ENCODE measurements at regions not wholly inside any gene's neighbourhood (a gene's known extent, or its start where the extent isn't known, plus 50 kb on each side); places are given as distances from the start of the nearest gene placed in this dataset.
"Not testable (repeated sequence)": the region's sequence is repeated elsewhere in the genome, so short reads cannot be mapped to it uniquely, and the experiment has no call there.

DNA sequence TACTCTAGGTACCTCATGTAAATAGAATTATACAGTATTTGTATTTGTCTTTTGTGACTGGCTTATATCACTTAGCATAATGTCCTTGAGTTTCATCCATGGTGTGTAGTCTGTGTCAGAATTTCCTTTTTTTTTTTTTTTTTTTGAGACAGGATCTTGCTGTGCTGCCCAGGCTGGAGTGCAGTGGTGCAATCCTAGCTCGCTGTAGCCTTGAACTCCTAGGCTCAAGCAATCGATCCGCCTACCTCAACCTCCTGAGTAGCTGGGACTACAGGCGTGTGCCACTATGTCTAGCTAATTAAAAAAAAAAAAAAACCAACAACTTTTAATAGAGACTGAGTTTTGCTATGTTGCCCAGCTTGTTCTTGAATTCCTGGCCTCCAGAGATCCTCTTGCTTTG lies 89.8 kb upstream of the PODXL start:
- no peak for DNase-seq (ENCODE audit: low spot score)

DNA sequence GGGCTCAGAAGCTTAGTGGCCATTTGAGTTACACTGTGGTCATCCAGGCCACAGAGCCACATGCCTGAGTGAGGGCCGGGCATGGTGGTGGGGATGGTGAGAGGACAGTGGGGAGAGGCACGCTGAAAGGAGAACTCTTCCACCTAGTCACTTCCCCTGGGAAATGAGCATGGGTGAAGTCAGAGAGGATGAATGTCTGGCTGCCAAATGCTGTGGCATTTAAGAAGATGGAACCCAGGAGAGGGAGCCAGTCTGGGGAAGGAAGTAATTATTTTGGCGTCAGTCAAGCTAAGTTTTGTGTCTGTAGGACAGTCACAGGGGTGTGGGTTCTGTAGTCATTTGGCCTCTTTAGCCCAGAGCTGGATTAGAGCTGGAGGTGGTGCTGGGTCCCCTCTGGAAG lies 86.0 kb upstream of the PODXL start:
- peak; percentile 63 for DNase-seq (ENCODE audit: low spot score)

DNA sequence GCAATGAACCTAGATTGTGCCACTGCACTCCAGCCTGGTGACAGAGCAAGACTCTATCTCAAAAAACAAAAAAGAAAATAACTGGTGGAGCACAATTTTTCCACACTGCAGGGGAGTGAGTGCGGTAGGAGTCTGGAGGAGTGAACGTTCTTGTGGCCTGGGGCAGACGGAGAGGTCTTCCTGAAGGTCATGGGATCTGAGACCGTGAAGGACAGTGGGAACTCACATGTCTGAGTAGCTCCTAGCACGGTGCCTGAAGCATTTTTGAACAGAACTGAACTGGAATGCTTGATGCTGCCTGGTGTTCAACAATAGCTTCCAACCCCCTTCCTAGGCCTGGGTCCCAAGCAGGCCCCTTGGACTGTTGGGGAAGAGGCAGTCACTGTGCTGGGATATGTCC lies 84.3 kb upstream of the PODXL start:
- no peak for DNase-seq (ENCODE audit: low spot score)

DNA sequence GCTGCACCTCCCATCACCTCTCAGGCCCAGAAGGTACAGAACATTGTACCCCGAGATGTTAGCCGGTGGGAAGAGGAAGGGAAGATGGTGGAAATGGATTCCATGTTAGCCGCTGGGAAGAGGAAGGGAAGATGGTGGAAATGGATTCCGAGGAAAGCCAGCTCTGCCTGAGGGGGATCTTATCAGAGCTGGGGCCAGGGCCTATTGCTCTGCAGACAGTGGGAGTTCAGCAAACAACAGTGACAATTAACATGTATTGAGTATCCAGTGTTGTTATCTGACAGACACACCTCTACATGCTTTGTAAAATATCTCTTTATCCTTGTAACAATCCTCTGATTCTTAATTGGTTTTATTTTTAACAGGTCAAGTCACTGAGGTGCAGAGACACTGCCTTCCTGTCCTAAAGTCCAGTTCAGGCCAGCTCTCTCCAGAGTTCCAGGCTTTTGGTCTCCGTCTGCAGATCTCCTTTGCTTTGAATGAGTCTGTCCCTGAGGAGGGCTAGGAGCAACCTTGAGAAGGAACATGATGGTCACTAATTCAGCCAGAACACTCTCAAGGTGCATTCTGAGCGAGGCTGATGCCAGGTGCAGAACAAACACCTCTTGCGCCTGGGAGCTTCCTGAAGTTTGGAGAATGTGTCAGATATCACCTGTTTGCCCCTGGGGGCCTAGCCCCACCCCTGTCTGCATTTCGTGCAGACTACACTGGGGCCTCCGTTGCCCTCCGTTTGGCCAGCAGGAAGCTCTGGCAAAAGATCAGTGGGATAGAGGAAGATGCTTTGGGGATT lies 82.4 kb upstream of the PODXL start:
- no peak for DNase-seq (ENCODE audit: low spot score)

DNA sequence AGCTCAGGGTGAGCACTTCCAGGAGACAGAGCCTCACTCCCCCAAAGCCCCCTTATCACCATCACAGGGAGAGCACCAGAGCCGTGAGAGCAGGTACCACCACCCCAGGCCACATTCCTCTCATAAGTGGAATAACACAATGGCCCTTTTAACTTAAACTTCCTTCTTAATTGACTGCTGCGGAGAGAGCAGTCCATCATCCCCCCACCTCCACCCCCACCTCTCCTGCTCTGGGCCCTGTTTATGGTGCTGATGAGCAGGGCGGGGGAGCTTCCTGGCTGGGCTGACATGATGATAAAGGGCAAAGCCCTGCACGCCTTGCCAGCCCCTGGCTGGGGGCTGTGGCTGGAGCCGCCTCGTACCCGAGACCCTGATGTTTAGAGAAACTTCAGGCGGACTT lies 81.4 kb upstream of the PODXL start:
- DNase-seq (ENCODE audit: low spot score) = no peak

DNA sequence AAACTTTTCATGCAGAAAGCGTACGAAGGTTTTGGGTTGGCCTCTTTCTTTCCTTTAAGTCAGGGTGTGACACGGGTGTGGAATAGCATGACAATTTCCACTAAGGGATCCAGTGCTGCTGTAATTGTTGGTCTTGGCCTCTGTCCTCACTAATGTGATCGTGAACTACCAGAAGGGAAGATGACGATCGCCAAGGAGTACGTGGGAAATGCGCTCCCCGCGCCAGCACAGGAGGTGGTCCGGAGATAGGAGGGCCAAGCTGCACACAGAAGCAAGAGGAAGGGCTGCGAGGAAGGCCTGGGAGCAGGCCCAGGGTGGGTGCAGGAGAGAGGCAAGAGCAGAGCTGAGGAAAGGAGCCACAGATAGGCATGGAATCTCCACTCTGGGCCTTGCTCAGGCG lies 79.7 kb upstream of the PODXL start:
- DNase-seq (ENCODE audit: low spot score) = no peak

DNA sequence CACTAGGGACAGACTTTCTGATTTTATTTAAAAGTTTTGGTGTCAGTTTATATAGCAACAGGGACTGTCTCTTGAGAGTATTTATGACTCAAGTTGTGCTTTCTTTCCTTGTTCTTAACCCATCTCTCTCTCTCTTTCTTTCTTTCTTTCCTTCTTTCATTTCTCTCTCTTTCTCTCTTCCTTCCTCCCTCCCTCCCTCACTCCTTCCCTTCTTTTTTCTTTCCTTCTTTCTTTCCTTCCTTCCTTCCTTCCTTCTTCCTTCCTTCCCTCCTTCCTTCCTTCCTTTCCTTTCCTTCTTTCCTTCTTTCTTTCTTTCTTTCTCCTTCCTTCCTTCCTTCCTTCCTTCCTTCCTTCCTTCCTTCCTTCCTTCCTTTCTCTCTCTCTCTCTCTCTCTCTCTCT lies 77.8 kb upstream of the PODXL start:
- not testable (repeated sequence) for DNase-seq (ENCODE audit: low spot score)

DNA sequence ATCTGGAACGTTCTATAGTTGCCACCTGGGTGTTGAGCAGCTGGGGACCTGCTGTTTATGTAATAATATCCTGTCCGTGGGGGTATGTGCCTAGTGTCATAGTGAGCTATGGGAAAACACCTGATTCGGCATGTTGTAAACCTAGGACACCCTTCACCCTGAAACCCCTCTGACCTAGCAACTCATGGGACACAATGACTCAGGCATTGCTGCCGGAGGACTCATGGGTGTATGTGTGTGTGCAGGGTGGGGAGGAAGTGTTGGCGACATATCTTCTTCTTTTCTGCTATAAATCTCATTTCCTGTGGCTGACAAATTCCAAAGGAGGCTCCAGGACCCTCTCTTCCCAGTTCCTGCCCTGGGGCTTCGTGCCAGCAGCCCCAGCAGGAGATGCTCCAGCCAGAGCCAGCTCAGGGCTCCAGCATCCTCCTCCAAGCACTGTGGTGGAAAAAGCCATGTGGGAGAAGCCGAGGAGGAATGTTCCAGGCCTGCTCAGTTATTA lies 77.0 kb upstream of the PODXL start:
- peak; percentile 98 for DNase-seq (ENCODE audit: low spot score)

DNA sequence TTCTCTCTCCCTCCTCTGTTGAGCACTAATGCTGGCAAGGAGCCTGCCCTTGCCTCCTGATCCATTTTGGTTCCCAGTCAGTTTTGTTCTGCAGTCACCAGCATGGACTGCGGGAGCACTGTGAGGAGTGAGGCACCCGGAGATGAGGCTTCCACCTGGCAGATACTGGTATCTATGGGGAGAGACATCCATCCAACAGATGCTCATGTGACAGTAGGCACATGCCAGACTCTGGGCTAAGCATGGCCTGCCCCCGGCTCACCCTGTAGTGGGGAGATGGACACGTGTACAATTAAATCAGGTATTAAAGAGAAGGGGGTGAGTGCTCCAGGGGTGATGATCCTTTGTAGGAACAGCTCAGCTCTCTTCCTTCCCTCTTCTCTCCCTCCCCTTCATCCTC lies 74.0 kb upstream of the PODXL start:
- DNase-seq (ENCODE audit: low spot score) = peak; percentile 58

DNA sequence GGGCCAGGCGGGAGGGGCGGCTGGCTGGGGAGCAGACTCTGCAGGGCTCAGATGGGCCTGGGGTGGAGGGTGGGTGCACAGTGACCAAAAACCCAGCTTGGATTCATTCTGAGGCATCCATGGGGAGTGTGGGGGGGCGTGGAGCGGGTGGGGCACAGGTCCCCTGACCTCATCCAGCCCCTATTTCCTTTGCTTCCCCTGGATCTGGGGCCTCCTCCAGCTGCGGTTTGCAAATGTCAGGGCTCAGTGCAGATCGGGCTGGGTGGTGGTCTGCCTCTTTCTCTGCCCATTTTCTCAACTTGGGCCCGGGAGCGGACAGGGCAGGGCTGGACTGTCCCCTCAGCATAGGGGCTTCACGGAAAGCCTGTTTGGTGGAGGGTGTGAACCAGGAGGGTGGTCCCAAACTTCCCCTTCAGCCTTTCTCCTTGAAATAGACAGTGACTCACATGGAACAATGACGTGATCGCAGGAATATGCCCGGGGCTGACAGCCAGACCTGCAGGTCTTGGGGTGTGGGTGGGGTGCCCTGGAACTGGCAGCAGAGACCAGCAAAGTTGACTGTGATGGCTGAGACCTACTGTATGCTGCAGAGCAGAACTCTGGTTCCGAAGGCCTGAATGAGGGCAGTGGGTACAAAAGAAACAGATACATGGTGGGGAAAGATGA lies 72.9 kb upstream of the PODXL start:
- peak; percentile 93 for DNase-seq (ENCODE audit: low spot score)

DNA sequence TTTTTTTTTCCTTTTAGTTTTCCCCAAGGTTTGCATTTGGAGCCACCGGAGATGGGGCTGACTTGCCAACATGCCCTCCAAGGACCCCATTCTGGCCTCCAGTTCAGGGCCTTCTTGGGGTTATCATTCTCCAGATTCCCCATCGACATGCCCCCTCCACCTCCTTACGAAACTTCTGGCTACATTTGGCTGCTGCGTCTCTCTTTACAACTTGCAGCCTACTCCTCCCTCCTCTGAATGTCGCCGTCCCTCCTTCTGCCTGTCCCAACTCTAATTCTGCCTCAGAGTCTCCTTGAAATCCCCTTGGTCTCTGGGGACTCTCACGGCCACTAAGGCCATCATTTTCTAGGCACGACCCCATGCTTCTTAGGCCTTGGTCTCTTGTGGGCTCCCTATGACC lies 72.2 kb upstream of the PODXL start:
- no peak for DNase-seq (ENCODE audit: low spot score)

DNA sequence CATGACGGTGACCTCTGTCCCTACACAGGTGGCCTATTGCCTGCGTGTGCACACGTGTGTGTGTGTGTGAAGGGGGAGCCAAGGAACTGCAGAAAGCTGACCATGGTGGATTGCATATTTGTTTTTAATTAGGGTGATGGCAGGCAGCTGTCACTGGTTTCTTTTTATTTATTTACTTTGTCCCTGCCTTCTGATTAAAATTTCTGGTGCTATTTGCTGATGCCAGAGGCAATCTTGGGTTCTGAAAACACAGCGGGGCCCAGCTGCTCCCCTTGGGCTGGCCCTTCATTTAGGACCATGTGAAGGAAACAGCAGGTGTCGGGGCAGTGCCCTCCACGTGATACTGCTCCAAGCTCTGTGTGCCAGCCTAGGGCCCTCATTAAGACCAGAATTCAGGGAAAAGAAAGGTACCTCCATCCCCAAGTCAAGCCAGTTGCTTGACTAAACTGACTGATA lies 71.3 kb upstream of the PODXL start:
- peak; percentile 80 for DNase-seq (ENCODE audit: low spot score)

DNA sequence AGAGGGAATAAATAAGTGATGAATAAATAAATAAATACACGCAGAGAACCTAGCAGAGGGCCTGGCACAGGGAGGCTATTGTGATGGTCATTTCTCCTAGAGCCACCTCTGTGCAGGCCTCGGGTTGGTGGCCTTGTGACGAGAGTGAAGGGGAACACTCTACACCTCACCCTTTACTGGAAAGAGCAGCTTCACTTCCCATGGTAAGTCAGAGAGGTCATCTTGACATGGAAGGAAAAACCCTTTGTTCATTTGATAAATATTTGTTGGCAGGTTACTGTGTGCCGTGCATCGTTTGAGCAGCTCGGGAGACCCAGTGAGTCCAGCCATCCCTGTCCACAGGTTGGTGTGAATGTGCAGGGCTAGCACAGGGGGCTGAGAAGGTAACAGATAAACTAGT lies 70.2 kb upstream of the PODXL start:
- no peak for DNase-seq (ENCODE audit: low spot score)

DNA sequence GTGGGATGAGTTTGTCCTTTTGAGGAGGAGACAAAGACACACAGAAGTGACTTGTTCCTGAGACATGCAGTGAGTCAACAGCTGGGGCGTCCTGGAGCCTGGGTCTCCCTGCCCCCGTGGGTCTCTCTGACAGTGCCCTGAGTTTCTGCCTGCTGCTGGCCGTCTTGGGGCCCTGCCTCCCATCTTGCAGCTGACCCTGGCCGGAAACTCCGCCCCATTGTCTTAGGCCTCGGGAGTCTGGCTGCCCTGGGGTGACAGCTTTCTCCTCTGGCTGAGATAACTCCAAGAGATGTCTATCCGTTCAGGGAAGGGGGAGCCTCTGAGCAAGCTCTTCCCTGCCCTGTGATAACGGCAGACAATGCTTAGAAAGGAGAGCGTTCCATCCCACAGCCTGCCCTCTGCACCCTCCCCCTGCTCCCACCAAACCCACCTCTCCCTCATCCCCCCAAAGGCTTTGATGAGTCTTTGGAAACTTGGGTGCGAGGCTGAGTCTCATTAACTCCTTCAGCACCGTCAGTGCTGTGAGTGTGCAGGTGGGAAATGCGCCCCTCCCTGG lies 69.5 kb upstream of the PODXL start:
- DNase-seq (ENCODE audit: low spot score) = peak; percentile 98

DNA sequence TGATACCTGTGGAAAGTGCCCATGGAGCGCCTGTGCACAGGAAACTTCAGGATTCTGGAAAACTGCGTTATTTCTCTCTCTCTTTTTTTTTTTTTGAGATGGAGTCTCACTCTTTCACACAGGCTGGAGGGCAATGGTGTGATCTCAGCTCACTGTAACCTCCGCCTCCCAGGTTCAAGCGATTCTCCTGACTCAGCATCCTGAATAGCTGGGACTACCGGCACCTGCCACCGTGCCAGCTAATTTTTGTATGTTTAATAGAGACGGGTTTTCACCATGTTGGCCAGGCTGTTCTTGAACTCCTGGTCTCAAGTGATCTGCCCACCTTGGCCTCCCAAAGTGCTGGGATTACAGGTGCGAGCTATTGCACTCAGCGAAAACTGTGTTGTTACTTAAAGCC lies 68.9 kb upstream of the PODXL start:
- peak; percentile 56 for DNase-seq (ENCODE audit: low spot score)

DNA sequence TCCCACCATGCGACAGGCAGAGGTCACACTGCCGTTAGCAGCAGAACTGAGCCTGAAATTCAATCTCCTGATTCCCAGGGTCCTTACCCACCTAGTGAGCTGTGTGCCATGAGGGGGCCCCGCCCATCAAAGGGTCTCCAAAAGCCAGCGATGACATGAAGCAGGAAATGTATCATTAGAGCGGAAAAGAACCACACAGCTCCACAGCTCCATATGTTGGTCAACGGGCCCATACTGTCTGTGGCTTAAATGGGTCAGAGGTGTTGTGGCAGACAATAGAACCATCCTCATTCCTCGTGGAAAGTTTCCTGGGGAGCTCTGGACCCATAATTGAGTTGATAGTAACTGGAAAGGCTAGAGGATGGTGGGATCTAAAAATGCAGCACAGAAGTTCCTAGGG lies 68.1 kb upstream of the PODXL start:
- DNase-seq (ENCODE audit: low spot score) = no peak

DNA sequence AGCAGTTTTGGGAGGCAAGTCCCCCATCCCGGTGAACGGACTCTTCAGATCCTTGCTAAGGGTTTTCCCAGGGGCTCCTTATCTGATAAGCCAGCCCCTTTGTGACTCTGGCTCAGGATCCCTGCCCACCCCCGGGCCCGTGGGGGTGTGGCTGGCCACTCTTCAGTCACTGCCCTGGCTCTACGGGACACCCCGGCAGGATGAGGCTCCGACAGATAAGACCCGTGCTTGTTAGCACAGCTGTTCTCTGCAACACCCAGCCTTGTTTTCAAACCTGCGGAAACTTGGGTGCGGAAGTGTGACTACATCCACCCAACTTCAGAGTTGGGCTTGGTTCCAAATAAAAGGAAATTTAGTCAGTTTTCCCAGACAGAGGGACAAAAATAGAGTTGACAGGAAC lies 66.7 kb upstream of the PODXL start:
- peak; percentile 96 for DNase-seq (ENCODE audit: low spot score)

DNA sequence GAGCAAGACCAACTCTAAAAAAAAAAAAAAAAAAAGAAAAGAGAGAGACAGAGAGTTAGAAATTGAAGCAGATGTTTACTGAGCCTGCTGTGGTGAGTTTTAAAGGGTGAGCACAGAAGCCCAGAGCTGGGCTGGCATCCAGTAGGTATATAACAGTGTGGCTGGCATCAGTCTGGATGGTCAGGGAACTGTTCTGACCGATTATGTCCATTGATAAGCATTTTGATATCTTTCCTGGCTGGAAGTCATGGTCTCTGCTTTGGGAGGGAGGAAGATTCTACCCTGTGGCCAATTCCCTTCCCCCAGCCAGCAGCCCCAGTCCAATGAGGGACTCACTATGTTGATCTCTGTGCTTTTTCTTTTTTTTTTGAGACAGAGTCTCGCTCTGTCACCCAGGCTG lies 65.2 kb upstream of the PODXL start:
- DNase-seq (ENCODE audit: low spot score) = no peak

DNA sequence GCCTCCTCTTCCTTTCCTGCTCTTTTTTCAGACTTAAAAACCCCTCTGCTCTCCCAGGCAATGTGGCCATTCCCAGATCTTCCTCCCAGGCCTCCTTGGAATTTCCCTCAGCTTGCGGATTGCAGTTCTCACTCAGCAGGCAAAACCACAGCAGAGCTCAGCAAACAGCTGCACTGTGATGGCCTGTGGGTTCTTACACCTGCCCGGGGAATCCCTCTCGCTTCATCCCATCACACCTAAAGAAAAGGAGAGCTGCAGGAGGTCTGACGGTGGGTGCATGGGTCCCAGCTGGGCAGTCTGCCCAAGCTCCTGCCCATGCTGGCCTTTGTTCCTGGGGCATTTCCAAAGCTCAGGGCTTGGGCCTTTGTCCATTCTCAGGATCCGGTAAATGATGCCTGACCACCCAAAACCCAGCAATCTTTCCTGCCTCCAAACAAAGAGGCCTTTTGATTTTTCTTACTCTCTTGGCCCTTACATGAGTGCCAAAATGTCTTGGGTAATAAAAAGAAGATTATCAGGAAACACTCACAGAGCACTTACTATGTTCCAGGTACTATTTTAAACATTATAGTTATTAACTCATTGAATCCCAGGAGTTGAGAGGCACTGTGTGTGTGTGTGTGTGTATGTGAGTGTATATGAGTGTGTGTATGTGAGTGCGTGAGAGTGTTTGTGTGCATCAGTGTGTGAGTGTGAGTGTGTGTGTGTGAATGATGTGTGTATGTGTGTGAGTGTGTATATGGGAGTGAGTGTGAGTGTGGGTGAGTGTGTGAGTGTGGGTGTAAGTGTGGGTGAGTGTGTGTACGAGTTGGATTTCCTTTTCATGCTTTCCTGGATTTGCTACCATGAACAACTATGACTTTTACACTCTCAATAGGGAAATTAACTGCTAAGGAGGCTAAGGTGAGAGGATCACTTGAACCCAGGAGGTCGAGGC lies 64.5 kb upstream of the PODXL start:
- peak; percentile 90 for DNase-seq (ENCODE audit: low spot score)

DNA sequence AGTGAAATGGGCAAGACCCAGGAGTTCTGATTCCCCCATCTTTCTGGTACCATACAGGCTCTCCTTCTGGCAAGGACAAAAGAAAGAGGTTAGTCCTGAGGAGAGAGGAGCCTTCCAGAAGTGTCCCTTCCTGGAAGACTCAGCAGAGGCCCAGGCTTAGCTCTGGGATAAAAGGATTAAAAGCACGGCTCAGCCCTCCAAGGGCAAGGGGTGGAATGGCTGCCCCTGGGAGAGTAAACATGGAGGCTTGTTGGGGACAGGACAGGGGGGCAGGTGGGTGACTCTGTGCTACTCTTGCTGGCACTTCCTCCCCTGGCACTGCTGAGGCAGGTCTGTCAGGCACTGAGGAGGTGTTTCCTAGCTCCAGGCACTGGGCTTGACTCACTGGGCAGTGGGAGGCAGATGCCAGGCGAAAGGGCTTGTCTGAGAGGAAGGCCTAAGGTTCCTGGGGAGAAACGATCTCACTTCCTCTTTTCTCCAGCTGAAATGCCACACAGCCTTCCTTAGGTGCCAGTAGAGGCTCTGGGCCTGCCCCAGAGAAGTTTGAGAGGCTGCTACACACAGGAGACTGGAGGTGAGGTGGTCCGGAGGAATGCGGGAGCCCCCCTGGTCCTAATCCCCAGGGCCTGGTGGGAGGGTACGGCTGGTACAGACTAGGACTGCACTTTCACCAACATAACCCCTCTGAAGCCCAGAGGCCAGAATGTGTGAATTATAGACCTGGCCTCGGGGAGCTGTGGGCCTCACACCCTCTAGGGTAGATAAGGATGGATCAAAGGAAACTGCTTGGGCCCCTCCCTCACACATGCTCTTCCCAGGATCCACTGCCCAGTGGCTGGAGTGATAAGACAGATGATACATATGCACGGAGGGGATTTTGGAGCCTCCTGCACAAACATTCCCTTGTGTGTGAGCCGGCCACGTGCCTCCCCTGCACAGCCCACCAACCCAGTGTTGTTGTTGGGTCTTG lies 63.2 kb upstream of the PODXL start:
- DNase-seq (ENCODE audit: low spot score) = peak; percentile 74

DNA sequence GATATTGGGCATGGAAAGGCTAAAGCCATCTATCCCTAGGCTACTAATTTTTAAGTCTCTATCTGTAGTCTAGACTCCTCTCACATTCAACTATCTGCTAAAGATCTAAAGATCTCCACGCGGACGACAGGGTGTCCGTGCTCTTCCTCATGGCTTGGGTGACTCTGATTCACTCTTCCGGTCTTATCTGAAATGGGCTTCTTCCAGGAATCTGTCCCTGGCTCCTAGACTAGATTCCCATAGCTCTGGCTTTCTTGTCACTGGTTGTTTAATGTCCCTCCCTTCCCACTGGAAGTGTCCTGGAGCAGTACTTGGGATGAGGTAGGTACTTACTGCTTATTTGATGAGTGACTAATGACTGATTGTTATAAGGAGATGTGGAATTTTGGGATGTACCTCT lies 62.0 kb upstream of the PODXL start:
- DNase-seq (ENCODE audit: low spot score) = peak; percentile 84

Data from A172 (cell line).